K562 (cell line): ENCODE measurements at regions not wholly inside any gene's neighbourhood (a gene's known extent, or its start where the extent isn't known, plus 50 kb on each side); places are given as distances from the start of the nearest gene placed in this dataset.

Experiments used
- ATAC-seq: fragments of 200-7000 bp; cut with Tn5 transposase; 3 replicates; pipeline ENCODE4 v1.9.1; 2020; ENCODE audit warnings: moderate library complexity
- BruUV-seq: library from RNA; stranded (reverse); fragments of 400-500 nt; replicated peaks from 2 replicates; lab custom pipeline; 2021; lab: Mats Ljungman, UMichigan
- CTCF ChIA-PET: fragments of 300-600 bp; formaldehyde crosslinking; extraction: SDS; loops from one replicate; lab custom pipeline; 2021; ENCODE audit warnings: low intra/inter-chr PET ratio; lab: Yijun Ruan, JAX
- POLR2A ChIA-PET: fragments of 300-600, 350-650 bp; sonication (Branson Sonifier 250); formaldehyde crosslinking; extraction: SDS; loops from one replicate; lab custom pipeline; 2021; ENCODE audit warnings: antibody characterized with exemption, inconsistent platforms; lab: Yijun Ruan, JAX
- DNase-seq, 4 experiments: peaks; one replicate each; pipeline versions ENCODE4 v3.0.0 to v3.0.0-alpha.2; 2011 to 2018; ENCODE audit warnings: low spot score in 3 of 4, mixed read lengths in 3 of 4; ENCODE audit errors: extremely low read depth in 1 of 4
- FAIRE-seq: peaks from 2 replicates; lab custom pipeline; 2011; peaks lifted over from hg19 to GRCh38; lab: Jason Lieb, UNC
- H2AFZ ChIP-seq: 2 replicates; pipeline ENCODE4 v1.6.0; 2011; ENCODE audit warnings: low read depth, low read length, control low read depth, inconsistent platforms
- H3K27ac ChIP-seq: fragments of 200-600 bp; 3 replicates; pipeline ENCODE4 v1.8.0; 2011; ENCODE audit warnings: low read depth, mild to moderate bottlenecking, control low read depth, inconsistent platforms, low read length, moderate library complexity, mixed read lengths; ENCODE audit errors: extremely low read depth
- H3K27me3 ChIP-seq, 2 experiments: fragments of 300-600 bp in 1 of 2; 2 replicates in 1 of 2; 3 replicates in 1 of 2; pipeline versions ENCODE4 v1.6.0 to v1.8.0; 2011; ENCODE audit warnings: inconsistent platforms in 2 of 2, low read length in 2 of 2, mild to moderate bottlenecking in 1 of 2, mixed read lengths in 1 of 2, moderate library complexity in 1 of 2; ENCODE audit not compliant: control insufficient read depth in 2 of 2, insufficient read depth in 2 of 2
- H3K36me3 ChIP-seq: fragments of 300-600 bp; 3 replicates; pipeline ENCODE4 v1.8.0; 2011; ENCODE audit warnings: mild to moderate bottlenecking, low read length, inconsistent platforms; ENCODE audit not compliant: control insufficient read depth, insufficient read depth
- H3K4me1 ChIP-seq, 2 experiments: fragments of 200-600 bp in 1 of 2; replicated peaks in 1 of 2; 2 replicates in 1 of 2; 3 replicates in 1 of 2; pipeline versions ENCODE4 v1.5.1 to v1.8.0; 2011; ENCODE audit warnings: inconsistent platforms in 2 of 2, low read length in 2 of 2, mild to moderate bottlenecking in 1 of 2, mixed read lengths in 1 of 2, moderate library complexity in 1 of 2; ENCODE audit not compliant: control insufficient read depth in 2 of 2, insufficient read depth in 2 of 2
- H3K4me2 ChIP-seq: 2 replicates; pipeline ENCODE4 v1.6.1; 2011; ENCODE audit warnings: low read length, control low read depth, inconsistent platforms, mixed read lengths; ENCODE audit not compliant: insufficient read depth
- H3K4me3 ChIP-seq: fragments of 200-600 bp; sonication (generic), shearing (Covaris generic); 2 replicates; pipeline ENCODE4 v1.5.1; 2016; ENCODE audit warnings: control low read depth, inconsistent platforms
- H3K79me2 ChIP-seq: fragments of 200-600 bp; 3 replicates; pipeline ENCODE4 v1.8.0; 2011; ENCODE audit warnings: low read length, inconsistent platforms; ENCODE audit not compliant: control insufficient read depth, insufficient read depth
- H3K9ac ChIP-seq, 2 experiments: 2 replicates each; pipeline versions ENCODE4 v1.6.0 to v1.6.1; 2011; ENCODE audit warnings: low read depth in 2 of 2, low read length in 2 of 2, control low read depth in 1 of 2, inconsistent platforms in 1 of 2, mild to moderate bottlenecking in 1 of 2, mixed read lengths in 1 of 2; ENCODE audit not compliant: insufficient read depth in 1 of 2
- H3K9me1 ChIP-seq: one replicate; pipeline ENCODE4 v1.6.0; 2011; ENCODE audit warnings: inconsistent platforms, mild to moderate bottlenecking, low read length, moderate library complexity; ENCODE audit not compliant: control insufficient read depth, insufficient read depth
- H3K9me3 ChIP-seq: replicated peaks from 2 replicates; pipeline ENCODE4 v1.5.1; 2011; ENCODE audit warnings: low read depth, low read length, inconsistent platforms; ENCODE audit not compliant: control insufficient read depth, insufficient read depth
- H4K20me1 ChIP-seq: replicated peaks from 2 replicates; pipeline ENCODE4 v1.6.1; 2011; ENCODE audit warnings: low read length, inconsistent platforms, mixed read lengths; ENCODE audit not compliant: control insufficient read depth, insufficient read depth
- BACH1 ChIP-seq: fragments of 200-800 bp; sonication (Bioruptor generic); IDR thresholded peaks from 2 replicates; pipeline ENCODE4 v1.6.1; 2016; ENCODE audit warnings: missing genetic modification characterization, missing compliant biosample characterization
- CREM ChIP-seq: IDR thresholded peaks from 2 replicates; pipeline ENCODE4 v1.6.1; 2014; ENCODE audit warnings: antibody characterized with exemption, low read depth
- E2F6 ChIP-seq, 2 experiments: IDR thresholded peaks; 2 replicates each; pipeline ENCODE4 v1.6.1; 2011; ENCODE audit warnings: borderline replicate concordance in 1 of 2, control low read depth in 1 of 2, low read depth in 1 of 2, low read length in 1 of 2, mild to moderate bottlenecking in 1 of 2, mixed read lengths in 1 of 2, moderate library complexity in 1 of 2; ENCODE audit not compliant: insufficient read depth in 1 of 2, insufficient read length in 1 of 2, poor library complexity in 1 of 2, severe bottlenecking in 1 of 2; ENCODE audit errors: extremely low read depth in 1 of 2
- FOXM1 ChIP-seq, 2 experiments: fragments of 450-650 bp in 1 of 2; sonication (generic) in 1 of 2; formaldehyde crosslinking in 1 of 2; IDR thresholded peaks; 2 replicates each; pipeline versions ENCODE4 v1.6.1 to v1.9.0; 2017 to 2022; ENCODE audit warnings: low read depth in 2 of 2, mild to moderate bottlenecking in 2 of 2, missing genetic modification reagents in 1 of 2, moderate library complexity in 1 of 2
- GATA2 ChIP-seq: sonication (generic); formaldehyde crosslinking; IDR thresholded peaks from 2 replicates; pipeline ENCODE4 v1.4.0; 2020; ENCODE audit warnings: mild to moderate bottlenecking, missing genetic modification reagents
- HCFC1 ChIP-seq: IDR thresholded peaks from 2 replicates; pipeline ENCODE4 v1.6.1; 2012; ENCODE audit warnings: low read depth, low read length, improper control_type of control experiment
- MED1 ChIP-seq: sonication (generic); formaldehyde crosslinking; IDR thresholded peaks from 2 replicates; pipeline ENCODE4 v1.8.1; 2023; ENCODE audit warnings: missing genetic modification reagents, borderline replicate concordance
- MXD1 ChIP-seq: fragments of 250-450 bp; sonication (Bioruptor Pico); IDR thresholded peaks from 2 replicates; pipeline ENCODE4 v1.8.0; 2021; ENCODE audit warnings: borderline replicate concordance, mild to moderate bottlenecking, moderate library complexity; ENCODE audit not compliant: poor library complexity, severe bottlenecking
- NCOA1 ChIP-seq: fragments of 450-650 bp; IDR thresholded peaks from 2 replicates; pipeline ENCODE4 v1.6.1; 2016; ENCODE audit warnings: low read depth
- NCOA4 ChIP-seq: fragments of 450-650 bp; IDR thresholded peaks from 2 replicates; pipeline ENCODE4 v1.6.1; 2018; ENCODE audit warnings: mild to moderate bottlenecking; ENCODE audit not compliant: partially characterized antibody
- PHTF2 ChIP-seq: fragments of 250-450 bp; sonication (Bioruptor Pico); IDR thresholded peaks from 2 replicates; pipeline ENCODE4 v1.5.0; 2021; ENCODE audit warnings: mild to moderate bottlenecking
- RB1 ChIP-seq: fragments of 450-650 bp; IDR thresholded peaks from 2 replicates; pipeline ENCODE4 v1.6.1; 2017; ENCODE audit warnings: low read depth, mild to moderate bottlenecking
- RBM14 ChIP-seq: fragments of 200-400 bp; formaldehyde crosslinking; IDR thresholded peaks from 2 replicates; pipeline ENCODE4 v1.6.1; 2018; ENCODE audit warnings: low read depth, mild to moderate bottlenecking, low read length, moderate library complexity, borderline replicate concordance; ENCODE audit not compliant: insufficient read depth
- XRCC4 ChIP-seq: IDR thresholded peaks from one replicate; pipeline ENCODE4 v1.6.1; 2011; ENCODE audit not compliant: insufficient read depth, insufficient read length; ENCODE audit errors: extremely low read depth
- ZNF232 ChIP-seq: sonication (generic); formaldehyde crosslinking; IDR thresholded peaks from 2 replicates; pipeline ENCODE4 v1.8.0; 2022; ENCODE audit warnings: mild to moderate bottlenecking, missing genetic modification reagents
- ZNF316 ChIP-seq: fragments of 450-650 bp; IDR thresholded peaks from 2 replicates; pipeline ENCODE4 v1.6.1; 2016
- ZNF75A ChIP-seq: fragments of 450-650 bp; formaldehyde crosslinking; IDR thresholded peaks from 2 replicates; pipeline ENCODE4 v1.4.0; 2020; ENCODE audit warnings: mild to moderate bottlenecking
- ZNF77 ChIP-seq: fragments of 250-450 bp; sonication (Bioruptor Pico); IDR thresholded peaks from 2 replicates; pipeline ENCODE4 v1.5.0; 2020
- WGBS: fragments of 100-300 bp; shearing (Covaris generic); methylation state at CpG from one replicate; pipeline ENCODE4 v1.1.6; 2016; ENCODE audit warnings: low coverage, mixed read lengths; ENCODE audit not compliant: insufficient coverage; ENCODE audit errors: missing lambda C conversion rate; 5-methylcytosine and 5-hydroxymethylcytosine counted together
- in situ Hi-C: fragments of 300-500 bp; cut with MboI; formaldehyde crosslinking; loops from 4 replicates; pipeline ENCODE4 v1.15.0; 2018; ENCODE audit warnings: inconsistent platforms, mixed read lengths
- intact Hi-C: fragments of 100-400 bp; cut with micrococcal nuclease; formaldehyde crosslinking; loops from 2 replicates; pipeline ENCODE4 v1.14.2; 2022
- TF ChIP-seq, protein P1 (sequence below): fragments of 450-650 bp; formaldehyde crosslinking; IDR thresholded peaks from 2 replicates; pipeline ENCODE4 v1.4.0; 2020; ENCODE audit warnings: mild to moderate bottlenecking, moderate library complexity
- TF ChIP-seq, protein P2 (sequence below): IDR thresholded peaks from 2 replicates; pipeline ENCODE4 v1.6.1; 2014; ENCODE audit warnings: antibody characterized with exemption

DNA sequence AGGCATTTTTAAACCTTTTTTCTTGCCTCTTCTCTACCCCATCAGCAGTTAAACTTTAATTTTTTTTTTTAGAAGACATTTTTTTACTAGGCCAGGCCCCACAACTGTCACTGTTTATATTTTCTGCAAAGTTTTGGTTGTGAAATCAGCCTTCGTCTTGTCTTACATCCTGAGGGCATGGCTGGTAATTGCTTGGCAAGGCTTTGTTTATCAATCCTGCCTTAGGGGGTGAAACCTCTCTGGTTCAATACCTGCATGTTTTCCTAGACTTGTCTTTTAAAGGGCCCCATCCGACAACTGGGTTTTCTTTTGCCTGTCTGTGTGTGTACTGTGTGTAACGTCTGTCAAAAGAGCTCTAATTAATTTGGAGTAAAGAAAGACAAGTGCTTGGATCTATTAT is 330.0 kb upstream of the CWC22 start:
- no peak overlapping the region for H2AFZ ChIP-seq
- H3K9me3 ChIP-seq = peaks cover 1% of the 10 kb centered on the region
- H3K4me3 ChIP-seq = no peak overlapping the region
- FAIRE-seq (no peak), ATAC-seq (no peak), DNase-seq (no peak)
- no peak overlapping the region for H3K27ac ChIP-seq
- in situ Hi-C loops = no loop called here
- H3K36me3 ChIP-seq = no peaks in the 10 kb centered on the region
- H3K79me2 ChIP-seq = no peaks in the 10 kb centered on the region
- WGBS = 0% methylated on average over 3 of the region's 3 CpGs
- H3K27me3 ChIP-seq = no peaks in the 10 kb centered on the region
- intact Hi-C loops = no loop called here
- TF ChIP-seq FOXM1 (IDR thresholded peaks at IDR 0.05; ENCODE audit: low read depth) (no peak), FOXM1 (CRISPR knock-in tag; IDR thresholded peaks at IDR 0.05; ENCODE audit: low read depth) (no peak), GATA2 (CRISPR knock-in tag) (no peak), MXD1 (CRISPR knock-in tag) (no peak), ZNF75A (CRISPR knock-in tag) (no peak), CREM (no peak), MED1 (CRISPR knock-in tag) (no peak), XRCC4 (no peak), ZNF232 (no peak), ZNF77 (no peak), NCOA4 (no peak), PHTF2 (no peak), RB1 (no peak), HCFC1 (no peak), BACH1 (tag) (no peak), ZNF316 (no peak), E2F6 (IDR thresholded peaks at IDR 0.05; ENCODE audit: borderline replicate concordance in 1 of 2, extremely low read depth in 1 of 2, insufficient read depth in 1 of 2, insufficient read length in 1 of 2, low read depth in 1 of 2, low read length in 1 of 2, poor library complexity in 1 of 2, severe bottlenecking in 1 of 2) (no peak), RBM14 (no peak), NCOA1 (no peak)
- TF ChIP-seq, protein P1, sequence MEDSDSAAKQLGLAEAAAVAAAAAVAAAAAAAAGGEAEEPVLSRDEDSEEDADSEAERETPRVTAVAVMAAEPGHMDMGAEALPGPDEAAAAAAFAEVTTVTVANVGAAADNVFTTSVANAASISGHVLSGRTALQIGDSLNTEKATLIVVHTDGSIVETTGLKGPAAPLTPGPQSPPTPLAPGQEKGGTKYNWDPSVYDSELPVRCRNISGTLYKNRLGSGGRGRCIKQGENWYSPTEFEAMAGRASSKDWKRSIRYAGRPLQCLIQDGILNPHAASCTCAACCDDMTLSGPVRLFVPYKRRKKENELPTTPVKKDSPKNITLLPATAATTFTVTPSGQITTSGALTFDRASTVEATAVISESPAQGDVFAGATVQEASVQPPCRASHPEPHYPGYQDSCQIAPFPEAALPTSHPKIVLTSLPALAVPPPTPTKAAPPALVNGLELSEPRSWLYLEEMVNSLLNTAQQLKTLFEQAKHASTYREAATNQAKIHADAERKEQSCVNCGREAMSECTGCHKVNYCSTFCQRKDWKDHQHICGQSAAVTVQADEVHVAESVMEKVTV (CRISPR knock-in tag) = no peak
- TF ChIP-seq, protein P2, sequence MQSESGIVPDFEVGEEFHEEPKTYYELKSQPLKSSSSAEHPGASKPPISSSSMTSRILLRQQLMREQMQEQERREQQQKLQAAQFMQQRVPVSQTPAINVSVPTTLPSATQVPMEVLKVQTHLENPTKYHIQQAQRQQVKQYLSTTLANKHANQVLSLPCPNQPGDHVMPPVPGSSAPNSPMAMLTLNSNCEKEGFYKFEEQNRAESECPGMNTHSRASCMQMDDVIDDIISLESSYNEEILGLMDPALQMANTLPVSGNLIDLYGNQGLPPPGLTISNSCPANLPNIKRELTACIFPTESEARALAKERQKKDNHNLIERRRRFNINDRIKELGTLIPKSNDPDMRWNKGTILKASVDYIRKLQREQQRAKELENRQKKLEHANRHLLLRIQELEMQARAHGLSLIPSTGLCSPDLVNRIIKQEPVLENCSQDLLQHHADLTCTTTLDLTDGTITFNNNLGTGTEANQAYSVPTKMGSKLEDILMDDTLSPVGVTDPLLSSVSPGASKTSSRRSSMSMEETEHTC = no peak
- no peaks in the 10 kb centered on the region for H3K9me1 ChIP-seq
- no peak overlapping the region for H3K9ac ChIP-seq
- no peaks in the 10 kb centered on the region for H3K4me1 ChIP-seq
- BruUV-seq = no TSS peak
- POLR2A ChIA-PET = no interaction called here
- CTCF ChIA-PET = no interaction called here
- H4K20me1 ChIP-seq = no peaks in the 10 kb centered on the region
- no peak overlapping the region for H3K4me2 ChIP-seq
